HL-60/S4 (cell line): ENCODE measurements at regions not wholly inside any gene's neighbourhood (a gene's known extent, or its start where the extent isn't known, plus 50 kb on each side); places are given as distances from the start of the nearest gene placed in this dataset.
"Not testable (repeated sequence)": the region's sequence is repeated elsewhere in the genome, so short reads cannot be mapped to it uniquely, and the experiment has no call there.

Source experiments
- in situ Hi-C: fragments of 300-500 bp; cut with MboI; formaldehyde crosslinking; loops from 2 replicates; pipeline ENCODE4 v1.14.3; 2022; ENCODE audit warnings: low sequenced_read_pairs

- in situ Hi-C loops: no loop called here
Measured at GRCh38 chr13:84645196-84646012, 763.1 kb upstream of the SLITRK1 start.

- in situ Hi-C loops: no loop called here
Measured at GRCh38 chr13:84641491-84641890, 759.2 kb upstream of the SLITRK1 start.

DNA sequence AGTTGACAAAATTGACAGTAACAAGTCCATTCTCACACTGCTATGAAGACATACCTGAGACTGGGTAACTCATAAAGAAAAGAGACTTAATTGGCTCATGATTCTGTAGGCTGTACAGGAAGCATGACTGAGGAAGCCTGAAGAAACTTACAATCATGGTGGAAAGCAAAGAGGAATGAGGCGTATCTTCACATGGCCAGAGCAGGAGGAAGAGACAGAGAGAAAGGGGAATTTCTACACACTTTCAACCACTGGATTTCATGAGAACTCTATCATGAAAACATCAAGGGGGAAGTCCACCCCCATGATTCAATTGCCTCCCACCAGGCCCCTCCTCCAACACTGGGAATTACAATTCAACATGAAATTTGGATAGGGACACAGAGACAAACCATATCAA, 758.4 kb upstream of the SLITRK1 start:
- in situ Hi-C loops: no loop called here

- in situ Hi-C loops: no loop called here
Measured at GRCh38 chr13:84630476-84630875, 748.2 kb upstream of the SLITRK1 start.

GRCh38 chr13:84616864-84617263, 734.6 kb upstream of the SLITRK1 start:
- in situ Hi-C loops: no loop called here

GRCh38 chr13:84609716-84610115, 727.4 kb upstream of the SLITRK1 start:
- in situ Hi-C loops: no loop called here

DNA sequence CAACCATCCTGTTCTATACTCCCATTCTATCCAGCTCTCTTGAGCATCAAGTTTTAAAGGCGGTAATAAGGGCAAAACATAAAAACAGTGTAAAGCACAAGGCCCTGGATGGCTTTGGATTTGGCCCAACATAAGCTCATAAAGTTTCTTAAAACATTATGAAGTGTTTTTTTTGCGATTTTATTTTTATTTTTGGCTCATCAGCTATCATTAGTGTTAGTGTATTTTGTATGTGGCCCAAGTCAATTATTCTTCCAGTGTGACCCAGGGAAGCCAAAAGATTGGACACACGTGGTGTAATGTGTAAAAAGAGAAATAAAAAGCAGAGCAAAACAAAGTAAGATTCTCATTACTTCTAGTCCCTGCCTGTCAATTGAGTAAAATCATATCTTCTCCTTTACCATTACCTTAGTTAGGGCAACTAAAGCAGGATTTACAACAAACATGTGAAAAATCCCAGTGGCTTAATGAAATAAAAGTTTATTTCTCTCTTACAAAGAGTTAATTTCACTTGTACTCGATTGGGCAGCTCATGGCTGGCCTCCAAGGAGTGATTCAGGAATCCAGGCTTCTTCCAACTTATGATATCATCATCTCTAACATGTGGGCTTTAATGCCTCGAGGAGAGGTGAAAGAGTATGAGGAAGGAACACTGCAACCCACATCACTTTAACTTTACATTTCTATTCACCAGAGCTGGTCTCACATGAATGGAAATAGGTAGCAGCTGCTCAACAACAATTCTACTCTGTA, 725.2 kb upstream of the SLITRK1 start:
- in situ Hi-C loops: no loop called here

DNA sequence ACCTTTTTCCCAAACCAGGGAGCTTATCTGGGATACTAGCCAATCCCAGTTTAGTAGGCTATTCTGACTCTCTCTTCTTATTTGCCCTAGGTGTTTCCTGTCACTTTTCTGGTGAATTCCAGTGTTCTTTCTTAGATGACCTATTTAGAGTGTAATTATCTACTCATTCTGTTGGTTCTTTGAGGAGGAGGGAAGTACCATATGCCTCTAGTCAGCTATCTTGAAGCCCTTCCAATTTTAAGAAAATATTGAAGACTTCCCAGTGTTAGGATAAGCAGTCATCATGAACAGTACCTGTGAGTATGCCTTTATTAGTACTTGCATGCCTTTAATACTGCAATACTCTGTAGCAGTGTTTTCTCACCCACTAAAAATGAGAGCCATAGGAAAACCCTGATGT, 724.3 kb upstream of the SLITRK1 start:
- in situ Hi-C loops: no loop called here

GRCh38 chr13:84605927-84606326, 723.7 kb upstream of the SLITRK1 start:
- in situ Hi-C loops: no loop called here

- in situ Hi-C loops: no loop called here
Measured at GRCh38 chr13:84591444-84591843, 709.2 kb upstream of the SLITRK1 start.

DNA sequence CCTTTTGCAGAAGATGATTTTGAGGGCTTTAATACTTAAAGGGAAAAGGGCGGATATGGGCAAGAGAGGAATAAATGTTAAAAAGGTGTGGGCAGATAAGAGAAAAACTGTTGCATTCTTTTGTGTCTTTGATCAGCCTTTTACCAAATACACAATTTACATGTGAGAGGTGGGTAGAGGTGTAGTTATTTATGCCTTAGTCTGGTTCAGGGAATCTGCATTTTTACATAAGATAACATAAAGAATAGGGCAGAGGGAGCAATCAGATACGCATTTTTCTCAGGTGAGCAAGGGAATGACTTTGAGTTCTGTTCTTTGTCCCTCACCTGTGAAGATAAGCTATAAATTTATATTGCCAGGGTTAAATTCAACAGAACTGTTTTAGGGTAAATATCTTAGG, 708.4 kb upstream of the SLITRK1 start:
- in situ Hi-C loops: no loop called here

- in situ Hi-C loops: no loop called here
Measured at GRCh38 chr13:84588023-84588422, 705.7 kb upstream of the SLITRK1 start.

DNA sequence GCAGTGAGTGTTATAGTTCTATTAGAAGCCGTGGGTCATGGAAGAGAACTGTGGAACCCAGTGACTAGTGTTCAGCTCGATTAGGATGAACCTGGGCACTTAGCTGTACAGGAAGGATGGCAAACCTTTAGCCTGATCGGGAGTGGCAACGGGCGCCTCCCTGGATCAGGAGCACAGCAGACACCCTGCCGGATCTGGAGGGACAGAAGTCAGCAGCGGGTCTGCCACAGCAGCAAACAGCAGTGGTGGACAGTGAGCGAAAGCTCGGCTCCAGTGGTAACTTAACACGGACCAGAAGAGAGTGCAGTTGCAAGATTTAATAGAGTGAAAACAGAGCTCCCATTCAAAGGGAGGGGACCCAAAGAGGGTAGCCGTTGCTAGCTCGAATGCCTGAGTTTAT, 697.6 kb upstream of the SLITRK1 start:
- in situ Hi-C loops: not testable (repeated sequence)

GRCh38 chr13:84574851-84575250, 692.6 kb upstream of the SLITRK1 start:
- in situ Hi-C loops: loop anchor here (25.0 kb wide), 1 partner anchor 87 kb away; no protein-coding TSS in a partner anchor

DNA sequence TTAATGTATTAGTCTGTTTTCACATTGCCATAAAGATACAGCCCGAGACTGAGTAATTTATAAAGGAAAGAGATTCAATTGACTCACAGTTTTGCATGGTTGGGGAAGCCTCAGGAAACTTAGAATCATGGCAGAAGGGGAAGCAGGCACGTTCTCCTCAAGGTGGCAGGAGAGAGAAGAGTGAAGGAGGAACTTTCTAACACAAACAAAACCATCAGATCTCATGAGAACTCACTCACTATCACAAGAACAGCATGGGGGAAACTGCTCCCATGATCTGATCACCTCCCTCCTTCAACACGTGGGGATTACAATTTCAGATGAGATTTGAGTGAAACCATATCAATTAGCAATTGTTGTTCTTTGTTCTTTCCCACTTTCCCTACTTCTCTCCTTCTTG, 689.0 kb upstream of the SLITRK1 start:
- in situ Hi-C loops: loop anchor here (25.0 kb wide), 1 partner anchor 91 kb away; no protein-coding TSS in a partner anchor

- in situ Hi-C loops: loop anchor here (25.0 kb wide), 1 partner anchor 91 kb away; no protein-coding TSS in a partner anchor
Measured at GRCh38 chr13:84570831-84571230, 688.6 kb upstream of the SLITRK1 start.

GRCh38 chr13:84569366-84569765, 687.1 kb upstream of the SLITRK1 start:
- in situ Hi-C loops: loop anchor here (25.0 kb wide), 1 partner anchor 93 kb away; no protein-coding TSS in a partner anchor

DNA sequence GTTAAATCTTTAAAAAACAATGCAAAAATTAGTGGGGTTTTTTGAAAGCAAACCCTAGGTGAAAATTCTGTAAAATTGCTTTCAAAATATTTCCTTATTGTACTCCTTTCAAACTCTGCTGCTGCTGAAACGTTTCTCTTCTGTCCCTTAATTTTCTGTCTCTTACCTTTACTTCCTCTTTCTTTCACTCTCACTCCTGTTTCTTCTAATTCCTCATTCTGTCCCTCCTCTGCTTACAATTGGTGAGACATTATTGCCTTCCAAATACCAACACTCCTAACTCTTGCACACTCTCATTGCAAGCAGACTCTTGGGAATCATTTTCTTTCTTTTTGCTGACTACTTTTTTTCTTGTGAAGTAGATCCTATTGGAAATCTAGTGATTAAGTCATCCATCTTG, 685.6 kb upstream of the SLITRK1 start:
- in situ Hi-C loops: loop anchor here (25.0 kb wide), 1 partner anchor 94 kb away; no protein-coding TSS in a partner anchor

DNA sequence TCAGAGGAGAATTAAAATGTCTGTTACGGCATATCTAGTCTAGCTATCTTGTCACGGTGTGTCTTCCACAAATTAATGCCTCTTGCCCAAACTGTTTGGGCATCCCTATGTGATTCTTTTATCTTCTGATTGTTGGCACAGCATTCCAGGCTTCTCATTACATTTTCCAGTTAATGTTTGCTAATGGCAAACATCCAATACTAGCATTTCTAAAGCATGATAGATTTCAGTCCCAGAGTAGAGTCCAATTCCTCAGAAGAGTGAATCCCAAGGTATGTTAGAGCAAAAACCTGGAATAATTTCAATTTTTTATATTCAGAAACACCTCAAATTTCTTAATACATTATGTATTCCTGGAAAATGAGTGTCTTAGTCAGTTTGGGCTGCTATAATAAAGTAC, 684.5 kb upstream of the SLITRK1 start:
- in situ Hi-C loops: loop anchor here (25.0 kb wide), 1 partner anchor 96 kb away; no protein-coding TSS in a partner anchor

- in situ Hi-C loops: loop anchor here (25.0 kb wide), 1 partner anchor 99 kb away; no protein-coding TSS in a partner anchor
Measured at GRCh38 chr13:84563611-84564010, 681.3 kb upstream of the SLITRK1 start.

DNA sequence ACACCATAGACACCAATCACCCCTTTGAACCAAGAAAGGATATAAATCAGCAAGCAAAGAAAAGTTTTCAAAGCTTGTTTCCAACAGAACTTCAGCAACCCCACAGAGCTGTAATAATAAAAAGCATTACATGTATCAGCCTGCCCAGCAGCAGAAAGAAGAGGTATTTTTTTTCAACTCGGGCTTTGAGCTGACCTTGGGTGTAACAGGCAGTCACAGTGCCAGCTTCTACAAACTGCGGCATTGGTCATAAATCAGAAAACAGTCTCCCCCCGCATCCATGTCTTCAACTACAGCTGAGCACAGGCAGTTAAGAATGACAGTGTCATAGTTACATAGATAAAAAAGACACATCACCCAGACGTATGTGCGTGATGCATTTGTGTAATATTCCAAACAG, 671.0 kb upstream of the SLITRK1 start:
- in situ Hi-C loops: loop anchor here (25.0 kb wide), 1 partner anchor 109 kb away; no protein-coding TSS in a partner anchor

GRCh38 chr13:84543962-84544361, 661.7 kb upstream of the SLITRK1 start:
- in situ Hi-C loops: no loop called here
